C4-2B (cell line): ENCODE measurements at regions not wholly inside any gene's neighbourhood (a gene's known extent, or its start where the extent isn't known, plus 50 kb on each side); places are given as distances from the start of the nearest gene placed in this dataset.

Experiments used
- CTCF ChIP-seq: fragments of 450-650 bp; conservative IDR thresholded peaks from 2 replicates; pipeline ENCODE4 v1.5.1; 2017; ENCODE audit warnings: mild to moderate bottlenecking
- ZFX ChIP-seq: fragments of 450-650 bp; IDR thresholded peaks from 2 replicates; pipeline ENCODE4 v1.6.1; 2017

GRCh38 chr18:78813936-78814710 is 165.5 kb upstream of the SALL3 start:
- TF ChIP-seq CTCF, result no peak
- TF ChIP-seq ZFX, result no peak
